ENCODE measurements at regions not wholly inside any gene's neighbourhood (a gene's known extent, or its start where the extent isn't known, plus 50 kb on each side); places are given as distances from the start of the nearest gene placed in this dataset.

GRCh38 chr20:39800111-39800510 lies 838.0 kb downstream of the DHX35 start:
- H3K9me3 ChIP-seq = no peaks in the 10 kb centered on the region
- H3K4me1 ChIP-seq (ENCODE audit: control insufficient read depth in 1 of 2, insufficient read depth in 1 of 2, low read depth in 1 of 2, low read length in 1 of 2) = no peaks in the 10 kb centered on the region
- H3K27me3 ChIP-seq = no peaks in the 10 kb centered on the region
- no peak overlapping the region for H3K27ac ChIP-seq
- H3K4me3 ChIP-seq (ENCODE audit: low read depth in 1 of 2, low read length in 1 of 2) = no peak overlapping the region
- TF ChIP-seq, protein P1, sequence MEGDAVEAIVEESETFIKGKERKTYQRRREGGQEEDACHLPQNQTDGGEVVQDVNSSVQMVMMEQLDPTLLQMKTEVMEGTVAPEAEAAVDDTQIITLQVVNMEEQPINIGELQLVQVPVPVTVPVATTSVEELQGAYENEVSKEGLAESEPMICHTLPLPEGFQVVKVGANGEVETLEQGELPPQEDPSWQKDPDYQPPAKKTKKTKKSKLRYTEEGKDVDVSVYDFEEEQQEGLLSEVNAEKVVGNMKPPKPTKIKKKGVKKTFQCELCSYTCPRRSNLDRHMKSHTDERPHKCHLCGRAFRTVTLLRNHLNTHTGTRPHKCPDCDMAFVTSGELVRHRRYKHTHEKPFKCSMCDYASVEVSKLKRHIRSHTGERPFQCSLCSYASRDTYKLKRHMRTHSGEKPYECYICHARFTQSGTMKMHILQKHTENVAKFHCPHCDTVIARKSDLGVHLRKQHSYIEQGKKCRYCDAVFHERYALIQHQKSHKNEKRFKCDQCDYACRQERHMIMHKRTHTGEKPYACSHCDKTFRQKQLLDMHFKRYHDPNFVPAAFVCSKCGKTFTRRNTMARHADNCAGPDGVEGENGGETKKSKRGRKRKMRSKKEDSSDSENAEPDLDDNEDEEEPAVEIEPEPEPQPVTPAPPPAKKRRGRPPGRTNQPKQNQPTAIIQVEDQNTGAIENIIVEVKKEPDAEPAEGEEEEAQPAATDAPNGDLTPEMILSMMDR (IDR thresholded peaks at IDR 0.05) = no peak
- H3K36me3 ChIP-seq = no peaks in the 10 kb centered on the region

GRCh38 chr20:39799366-39799965 lies 837.3 kb downstream of the DHX35 start:
- H3K27ac ChIP-seq = no peak overlapping the region
- TF ChIP-seq, protein P1 (IDR thresholded peaks at IDR 0.05) = no peak
- no peaks in the 10 kb centered on the region for H3K9me3 ChIP-seq
- no peak overlapping the region for H3K4me3 ChIP-seq (ENCODE audit: low read depth in 1 of 2, low read length in 1 of 2)
- H3K4me1 ChIP-seq (ENCODE audit: control insufficient read depth in 1 of 2, insufficient read depth in 1 of 2, low read depth in 1 of 2, low read length in 1 of 2) = no peaks in the 10 kb centered on the region
- no peaks in the 10 kb centered on the region for H3K27me3 ChIP-seq
- no peaks in the 10 kb centered on the region for H3K36me3 ChIP-seq

DNA sequence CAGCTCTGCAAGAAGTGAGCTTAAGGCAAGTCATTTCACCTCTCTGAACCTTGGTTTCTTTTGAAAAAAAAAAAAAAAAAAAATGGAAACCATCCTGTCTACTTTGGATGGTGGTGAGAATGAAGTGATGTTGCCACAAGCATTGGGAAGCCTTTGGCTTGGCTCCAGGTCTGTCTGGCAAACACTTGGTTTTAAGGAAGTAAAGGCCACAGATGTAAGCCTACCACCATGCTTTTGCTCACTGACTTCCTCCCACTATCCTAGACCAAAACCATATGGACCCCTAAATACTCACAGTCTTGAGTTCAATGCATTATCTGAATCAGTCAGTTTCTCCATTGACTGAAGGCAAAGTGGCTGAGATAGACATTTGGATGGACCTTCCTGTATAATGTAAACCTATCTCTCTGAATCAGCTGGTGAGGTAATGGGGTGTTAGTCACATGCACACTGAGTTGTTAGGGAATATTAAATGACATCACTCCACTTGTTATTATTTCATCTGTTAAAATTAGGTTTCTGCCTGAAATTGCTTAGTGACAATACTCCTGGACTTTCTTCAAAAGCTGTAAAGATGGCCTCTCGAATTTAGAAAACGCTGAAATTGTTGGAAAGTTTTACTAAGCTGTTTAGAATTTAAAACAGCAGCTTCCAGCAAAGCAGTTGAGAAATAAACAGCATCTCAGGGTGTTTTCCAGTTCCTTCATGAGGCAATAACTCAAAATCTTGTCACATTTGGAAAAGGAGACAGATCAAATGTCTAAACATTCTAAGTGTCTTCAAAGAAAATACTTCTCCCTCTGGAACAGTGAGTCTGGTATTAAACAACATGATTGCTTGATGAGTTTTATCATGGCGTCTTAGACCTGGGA lies 833.5 kb downstream of the DHX35 start:
- TF ChIP-seq, protein P1 (IDR thresholded peaks at IDR 0.05) = no peak
- H3K9me3 ChIP-seq = no peaks in the 10 kb centered on the region
- H3K4me3 ChIP-seq (ENCODE audit: low read depth in 1 of 2, low read length in 1 of 2) = no peak overlapping the region
- H3K27me3 ChIP-seq = no peaks in the 10 kb centered on the region
- no peaks in the 10 kb centered on the region for H3K36me3 ChIP-seq
- no peaks in the 10 kb centered on the region for H3K4me1 ChIP-seq (ENCODE audit: control insufficient read depth in 1 of 2, insufficient read depth in 1 of 2, low read depth in 1 of 2, low read length in 1 of 2)
- H3K27ac ChIP-seq = no peak overlapping the region

DNA sequence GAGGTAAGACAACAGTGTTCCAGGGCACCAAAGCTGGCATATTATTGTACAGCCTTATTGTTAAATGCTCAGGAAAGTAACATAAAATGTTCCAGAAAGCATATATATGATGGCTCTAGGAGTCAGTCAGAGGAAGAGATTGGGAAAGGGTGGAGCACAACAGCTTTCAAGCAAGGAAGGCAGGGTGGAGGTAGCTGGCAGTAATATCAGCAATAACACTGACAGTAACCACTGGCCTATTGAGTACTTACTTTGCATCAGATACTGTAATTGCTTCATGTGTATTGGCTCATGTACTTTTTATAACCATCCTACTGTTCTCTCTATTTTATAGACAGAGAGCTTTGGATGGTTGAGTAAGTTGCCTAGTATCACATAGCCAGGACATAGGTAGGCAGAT lies 830.2 kb downstream of the DHX35 start:
- no peaks in the 10 kb centered on the region for H3K36me3 ChIP-seq
- TF ChIP-seq, protein P1 (IDR thresholded peaks at IDR 0.05) = no peak
- H3K4me1 ChIP-seq (ENCODE audit: control insufficient read depth in 1 of 2, insufficient read depth in 1 of 2, low read depth in 1 of 2, low read length in 1 of 2) = no peaks in the 10 kb centered on the region

DNA sequence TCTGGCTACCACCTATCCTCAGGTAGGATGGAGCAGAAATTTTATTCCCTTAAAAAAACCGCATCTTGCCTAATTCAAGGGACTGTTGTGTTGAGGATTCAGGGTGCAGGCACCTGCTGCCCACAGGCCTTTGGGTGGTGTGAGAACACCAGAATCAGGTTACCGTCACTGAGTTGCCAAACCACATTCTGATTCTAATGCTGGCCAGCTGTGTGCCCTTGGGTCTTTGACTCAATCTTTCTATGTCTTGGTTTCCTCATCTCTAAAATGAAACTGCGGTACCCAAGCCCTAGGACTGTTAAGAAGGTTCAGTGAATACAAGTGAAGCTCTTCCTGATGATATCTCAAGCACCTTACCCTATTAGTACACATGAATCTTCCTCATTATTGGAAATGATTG lies 827.3 kb downstream of the DHX35 start:
- no peak overlapping the region for H3K27ac ChIP-seq
- no peak overlapping the region for H3K4me3 ChIP-seq (ENCODE audit: low read depth in 1 of 2, low read length in 1 of 2)
- TF ChIP-seq, protein P1 (IDR thresholded peaks at IDR 0.05) = no peak
- no peaks in the 10 kb centered on the region for H3K4me1 ChIP-seq (ENCODE audit: control insufficient read depth in 1 of 2, insufficient read depth in 1 of 2, low read depth in 1 of 2, low read length in 1 of 2)
- H3K27me3 ChIP-seq = no peaks in the 10 kb centered on the region
- H3K9me3 ChIP-seq = no peaks in the 10 kb centered on the region
- H3K36me3 ChIP-seq = no peaks in the 10 kb centered on the region

More for the DNA sequence above, 830.2 kb downstream of the DHX35 start:
- Histone ChIP-seq H3K4me3 (ENCODE audit: low read depth in 1 of 2, low read length in 1 of 2) (no peak overlapping the region), H3K27me3 (no peaks in the 10 kb centered on the region), H3K27ac (no peak overlapping the region), H3K9me3 (no peaks in the 10 kb centered on the region)

Data from neutrophil (primary cell).